Thyroid gland (tissue), 4 donors: ENCODE measurements at regions not wholly inside any gene's neighbourhood (a gene's known extent, or its start where the extent isn't known, plus 50 kb on each side); places are given as distances from the start of the nearest gene placed in this dataset.

Experiments
- CTCF ChIP-seq, 6 experiments: fragments of 200-600 bp in 3 of 6; fragments of 450-650 bp in 3 of 6; sonication (generic) in 3 of 6; IDR thresholded peaks; one replicate each; pipeline ENCODE4 v1.5.1; 2016 to 2019; ENCODE audit warnings: antibody characterized with exemption in 6 of 6, mild to moderate bottlenecking in 2 of 6, inconsistent platforms in 1 of 6, moderate library complexity in 1 of 6
- POLR2A ChIP-seq, 2 donors: fragments of 450-650 bp; IDR thresholded peaks; one replicate each; pipeline ENCODE4 v1.6.1; 2017; ENCODE audit warnings: antibody characterized with exemption in 2 of 2, mild to moderate bottlenecking in 2 of 2, moderate library complexity in 1 of 2

GRCh38 chr5:18325431-18325830, 691.2 kb downstream of the TAF11L14 start:
- no peak for TF ChIP-seq CTCF (IDR thresholded peaks at IDR 0.05)
- TF ChIP-seq POLR2A (IDR thresholded peaks at IDR 0.05), result no peak
